ENCODE measurements at regions not wholly inside any gene's neighbourhood (a gene's known extent, or its start where the extent isn't known, plus 50 kb on each side); places are given as distances from the start of the nearest gene placed in this dataset.
A peak's percentile ranks its signal among the peaks of the same experiment; 100 is the strongest.
"Not testable (repeated sequence)": the region's sequence is repeated elsewhere in the genome, so short reads cannot be mapped to it uniquely, and the experiment has no call there.

- TF ChIP-seq CTCF (IDR thresholded peaks at IDR 0.05; ENCODE audit: insufficient read depth, low read length), result no peak
- no peak overlapping the region for H3K4me3 ChIP-seq (ENCODE audit: low read depth, low read length)
- DNase-seq (ENCODE audit: low read depth), result no peak
Observed at GRCh38 chr21:27035791-27036190, 68.9 kb upstream of the ADAMTS5 start.

- no peak overlapping the region for H3K4me3 ChIP-seq (ENCODE audit: low read depth, low read length)
- DNase-seq (ENCODE audit: low read depth), result no peak
- no peak for TF ChIP-seq CTCF (IDR thresholded peaks at IDR 0.05; ENCODE audit: insufficient read depth, low read length)
Observed at GRCh38 chr21:27034796-27035195, 67.9 kb upstream of the ADAMTS5 start.

- H3K4me3 ChIP-seq (ENCODE audit: low read depth, low read length), result no peak overlapping the region
Observed at GRCh38 chr21:27033471-27033870, 66.6 kb upstream of the ADAMTS5 start.

GRCh38 chr21:27026501-27026900 lies 59.6 kb upstream of the ADAMTS5 start:
- DNase-seq (ENCODE audit: low read depth), result no peak
- no peak for TF ChIP-seq CTCF (IDR thresholded peaks at IDR 0.05; ENCODE audit: insufficient read depth, low read length)

More at GRCh38 chr21:27033471-27033870, 66.6 kb upstream of the ADAMTS5 start:
- no peak for TF ChIP-seq CTCF (IDR thresholded peaks at IDR 0.05; ENCODE audit: insufficient read depth, low read length)
- no peak for DNase-seq (ENCODE audit: low read depth)

GRCh38 chr21:27025708-27026107 lies 58.8 kb upstream of the ADAMTS5 start:
- not testable (repeated sequence) for DNase-seq (ENCODE audit: low read depth); H3K4me3 ChIP-seq (ENCODE audit: low read depth, low read length)

More at GRCh38 chr21:27026501-27026900, 59.6 kb upstream of the ADAMTS5 start:
- no peak overlapping the region for H3K4me3 ChIP-seq (ENCODE audit: low read depth, low read length)

- H3K4me3 ChIP-seq (ENCODE audit: low read depth, low read length), result no peak overlapping the region
- TF ChIP-seq CTCF (IDR thresholded peaks at IDR 0.05; ENCODE audit: insufficient read depth, low read length), result no peak
- DNase-seq (ENCODE audit: low read depth), result no peak
Observed at GRCh38 chr21:27024971-27025370, 58.1 kb upstream of the ADAMTS5 start.

- DNase-seq (ENCODE audit: low read depth), result peak; percentile 88
- TF ChIP-seq CTCF (IDR thresholded peaks at IDR 0.05; ENCODE audit: insufficient read depth, low read length), result no peak
Observed at GRCh38 chr21:27024301-27024700, 57.4 kb upstream of the ADAMTS5 start.

More at GRCh38 chr21:27024301-27024700, 57.4 kb upstream of the ADAMTS5 start:
- no peak overlapping the region for H3K4me3 ChIP-seq (ENCODE audit: low read depth, low read length)
